BJ (cell line): ENCODE measurements at regions not wholly inside any gene's neighbourhood (a gene's known extent, or its start where the extent isn't known, plus 50 kb on each side); places are given as distances from the start of the nearest gene placed in this dataset.

Experiments
- CTCF ChIA-PET: fragments of 350-600 bp; formaldehyde crosslinking; extraction: SDS; loops from one replicate; lab custom pipeline; 2021; ENCODE audit warnings: antibody characterized with exemption, inconsistent platforms; lab: Yijun Ruan, JAX
- POLR2A ChIA-PET: fragments of 300-600 bp; sonication (Branson Sonifier 250); formaldehyde crosslinking; extraction: SDS; loops from one replicate; lab custom pipeline; 2021; ENCODE audit warnings: antibody characterized with exemption; lab: Charles Lee
- DNase-seq: peaks from one replicate; pipeline ENCODE4 v3.0.0-alpha.2; 2011; ENCODE audit warnings: low read depth
- H3K27me3 ChIP-seq: 2 replicates; pipeline ENCODE4 v1.6.0; 2011; ENCODE audit warnings: low read length; ENCODE audit not compliant: control insufficient read depth, insufficient read depth
- H3K36me3 ChIP-seq: 2 replicates; pipeline ENCODE4 v1.5.1; 2011; ENCODE audit warnings: low read length; ENCODE audit not compliant: control insufficient read depth, insufficient read depth
- H3K4me3 ChIP-seq: 2 replicates; pipeline ENCODE4 v1.5.1; 2011; ENCODE audit warnings: low read depth, mild to moderate bottlenecking, control low read depth, low read length
- CTCF ChIP-seq: IDR thresholded peaks from 2 replicates; pipeline ENCODE4 v1.5.1; 2011; ENCODE audit warnings: low read depth, mild to moderate bottlenecking, control low read depth, inconsistent platforms, low read length, moderate library complexity; ENCODE audit not compliant: insufficient read depth

DNA sequence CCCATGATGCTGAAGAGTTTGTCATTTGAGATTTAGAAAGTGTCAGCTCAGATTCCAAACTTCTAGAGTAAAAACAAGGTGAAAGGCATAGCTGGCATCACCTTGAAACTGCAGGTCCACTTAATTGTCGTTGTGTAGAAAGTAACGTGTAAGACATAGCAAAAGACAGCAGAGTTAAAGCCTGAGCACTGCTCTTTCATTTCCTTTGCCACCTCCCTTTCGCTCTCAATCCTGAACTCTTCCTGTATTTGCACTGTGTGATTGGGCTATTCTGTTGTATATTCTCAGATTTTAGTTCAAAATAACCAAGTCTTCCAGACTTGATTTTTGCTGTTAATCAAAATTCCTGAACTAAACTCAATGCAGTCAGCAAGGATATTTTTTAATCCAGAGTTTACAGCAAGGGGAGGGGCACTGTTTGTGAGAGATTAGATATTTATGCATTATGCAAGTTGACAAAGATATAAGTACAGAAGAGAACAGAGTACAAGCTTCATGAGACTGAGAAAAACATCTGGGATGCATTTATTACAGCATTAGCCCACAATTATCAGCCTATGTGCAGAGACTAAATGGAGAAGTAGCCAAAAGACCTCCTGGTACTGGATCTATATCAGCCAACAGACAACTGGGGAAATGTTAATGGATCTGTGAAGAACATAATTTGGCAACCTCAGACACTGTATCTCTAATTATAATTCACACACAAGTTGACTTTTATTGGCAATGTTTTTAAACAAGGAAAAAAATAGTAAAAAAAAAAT lies 328.6 kb downstream of the SUCLA2 start:
- Histone ChIP-seq H3K4me3 (no peak overlapping the region), H3K27me3 (no peaks in the 10 kb centered on the region), H3K36me3 (no peaks in the 10 kb centered on the region)
- TF ChIP-seq CTCF, result no peak
- ChIA-PET POLR2A (interaction anchor here (0.5 to 0.7 kb wide), 2 partner anchors 7 to 317 kb away, joined by 3 to 4 read pairs; no protein-coding TSS in a partner anchor), CTCF (interaction anchor here (0.7 kb wide), 1 partner anchor 996 kb away, joined by 3 read pairs; no protein-coding TSS in a partner anchor)
- DNase-seq, result no peak

DNA sequence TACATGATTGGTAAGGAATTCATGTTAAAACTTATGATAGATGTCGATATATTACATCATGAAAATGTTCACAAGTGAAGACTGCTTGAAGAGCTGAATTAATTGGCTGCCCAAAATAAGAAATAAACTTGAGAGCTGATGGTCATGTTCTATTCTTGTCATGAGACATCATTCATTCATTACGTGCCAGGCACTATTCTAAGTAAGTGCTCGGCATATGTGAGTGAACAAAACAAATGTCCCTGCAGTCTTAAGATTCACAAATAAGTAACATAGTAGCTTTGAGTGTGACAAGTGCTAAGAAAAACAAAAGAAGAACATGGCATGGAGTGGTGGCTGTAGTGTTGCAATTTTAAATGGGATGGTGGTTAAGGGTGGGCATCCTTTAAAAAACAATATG lies 329.3 kb downstream of the SUCLA2 start:
- no peaks in the 10 kb centered on the region for H3K27me3 ChIP-seq
- H3K4me3 ChIP-seq, result no peak overlapping the region
- POLR2A ChIA-PET, result no interaction called here
- H3K36me3 ChIP-seq, result no peaks in the 10 kb centered on the region
- TF ChIP-seq CTCF, result no peak
- CTCF ChIA-PET, result interaction anchor here (0.7 kb wide), 1 partner anchor 995 kb away, joined by 3 read pairs; no protein-coding TSS in a partner anchor
- DNase-seq, result no peak

- H3K4me3 ChIP-seq, result no peak overlapping the region
- H3K27me3 ChIP-seq, result no peaks in the 10 kb centered on the region
- no peaks in the 10 kb centered on the region for H3K36me3 ChIP-seq
- POLR2A ChIA-PET, result interaction anchor here (0.6 kb wide), 1 partner anchor 8 kb away, joined by 3 read pairs; no protein-coding TSS in a partner anchor
- no peak for DNase-seq
- no peak for TF ChIP-seq CTCF
- CTCF ChIA-PET, result no interaction called here
Measured at GRCh38 chr13:47665043-47665442, 336.0 kb downstream of the SUCLA2 start.

DNA sequence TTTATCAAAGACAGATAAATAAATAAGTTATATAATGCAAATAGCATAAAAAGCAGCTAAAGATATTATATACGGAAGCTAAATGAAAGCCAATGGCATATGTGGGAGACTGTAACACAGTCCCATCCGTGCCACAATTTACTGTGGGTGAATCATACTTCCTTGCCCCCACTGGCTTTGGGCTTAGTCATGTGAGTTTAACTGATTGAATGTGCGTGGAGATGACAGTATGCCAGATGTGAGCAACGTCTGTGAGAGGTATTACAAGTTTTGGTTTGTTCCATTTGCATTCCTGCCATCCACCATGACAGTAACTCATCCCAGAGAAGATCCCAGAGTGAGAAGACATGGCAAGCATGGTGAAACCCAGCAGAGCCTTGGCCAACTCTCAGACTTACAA lies 340.0 kb downstream of the SUCLA2 start:
- DNase-seq, result peak; percentile 58
- POLR2A ChIA-PET, result no interaction called here
- H3K4me3 ChIP-seq, result no peak overlapping the region
- no peak for TF ChIP-seq CTCF
- no peaks in the 10 kb centered on the region for H3K27me3 ChIP-seq
- no peaks in the 10 kb centered on the region for H3K36me3 ChIP-seq
- CTCF ChIA-PET, result no interaction called here

DNA sequence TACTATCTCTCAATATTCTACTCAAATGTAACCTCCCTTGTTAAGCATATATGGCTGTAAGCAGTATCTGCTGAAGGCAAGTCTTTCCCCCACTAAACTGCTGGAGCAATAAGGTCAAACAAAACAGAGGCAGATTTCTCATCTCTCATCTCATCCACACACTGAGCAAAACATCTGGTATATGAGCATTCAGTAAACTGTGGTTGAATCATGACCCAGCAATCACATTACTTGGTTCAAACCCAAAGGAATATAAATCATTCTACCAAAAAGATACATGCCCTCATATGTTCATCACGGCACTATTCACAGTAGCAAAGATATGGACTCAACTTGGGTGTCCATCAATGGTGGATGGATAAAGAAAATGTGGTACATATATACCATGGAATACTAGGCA lies 344.4 kb downstream of the SUCLA2 start:
- no peaks in the 10 kb centered on the region for H3K27me3 ChIP-seq
- ChIA-PET POLR2A (no interaction called here), CTCF (no interaction called here)
- DNase-seq, result no peak
- H3K36me3 ChIP-seq, result no peaks in the 10 kb centered on the region
- no peak for TF ChIP-seq CTCF
- H3K4me3 ChIP-seq, result no peak overlapping the region
